ENCODE measurements at regions not wholly inside any gene's neighbourhood (a gene's known extent, or its start where the extent isn't known, plus 50 kb on each side); places are given as distances from the start of the nearest gene placed in this dataset.

GRCh38 chr12:31783556-31783955 is 54.7 kb upstream of the AMN1 start:
- intact Hi-C loops (cut with micrococcal nuclease; ENCODE audit: unreplicated experiment): no loop called here
- Mint-ChIP-seq H3K27ac (ENCODE audit: unreplicated experiment) (no peak overlapping the region), H3K9me3 (ENCODE audit: unreplicated experiment) (peaks cover 22% of the 10 kb centered on the region), H3K4me3 (ENCODE audit: unreplicated experiment) (no peak overlapping the region), H3K27me3 (ENCODE audit: insufficient read depth, unreplicated experiment) (no peaks in the 10 kb centered on the region), H3K36me3 (ENCODE audit: insufficient read depth, unreplicated experiment) (no peaks in the 10 kb centered on the region), H3K4me1 (ENCODE audit: low read depth, unreplicated experiment) (peaks cover 7% of the 10 kb centered on the region)
- POLR2A ChIA-PET: no interaction called here
- CTCF ChIA-PET: no interaction called here
- no peak overlapping the region for H3K4me3 ChIP-seq (ENCODE audit: low read depth, low read length)
- no peak for TF ChIP-seq CTCF (IDR thresholded peaks at IDR 0.05; ENCODE audit: insufficient read depth in 1 of 2, low read depth in 1 of 2, low read length in 1 of 2, severe bottlenecking in 1 of 2, unreplicated experiment in 1 of 2)
- H3K9me3 ChIP-seq: peaks cover 21% of the 10 kb centered on the region
- no peaks in the 10 kb centered on the region for H3K27me3 ChIP-seq (replicated peaks; ENCODE audit: control insufficient read depth, insufficient read depth, low read length)
- peaks cover 17% of the 10 kb centered on the region for H3K4me1 ChIP-seq
- no peak for DNase-seq
- no peaks in the 10 kb centered on the region for H3K36me3 ChIP-seq (ENCODE audit: control insufficient read depth, insufficient read depth, low read length)
- BruUV-seq (replicated peaks): no TSS peak

- peaks cover 21% of the 10 kb centered on the region for H3K9me3 ChIP-seq
- Mint-ChIP-seq H3K27me3 (ENCODE audit: insufficient read depth, unreplicated experiment) (no peaks in the 10 kb centered on the region), H3K9me3 (ENCODE audit: unreplicated experiment) (peaks cover 22% of the 10 kb centered on the region), H3K36me3 (ENCODE audit: insufficient read depth, unreplicated experiment) (no peaks in the 10 kb centered on the region), H3K27ac (ENCODE audit: unreplicated experiment) (no peak overlapping the region), H3K4me1 (ENCODE audit: low read depth, unreplicated experiment) (peaks cover 7% of the 10 kb centered on the region), H3K4me3 (ENCODE audit: unreplicated experiment) (no peak overlapping the region)
- no peaks in the 10 kb centered on the region for H3K36me3 ChIP-seq (ENCODE audit: control insufficient read depth, insufficient read depth, low read length)
- TF ChIP-seq CTCF (IDR thresholded peaks at IDR 0.05; ENCODE audit: insufficient read depth in 1 of 2, low read depth in 1 of 2, low read length in 1 of 2, severe bottlenecking in 1 of 2, unreplicated experiment in 1 of 2): no peak
- ChIA-PET CTCF (no interaction called here), POLR2A (no interaction called here)
- H3K4me3 ChIP-seq (ENCODE audit: low read depth, low read length): no peak overlapping the region
- intact Hi-C loops (cut with micrococcal nuclease; ENCODE audit: unreplicated experiment): no loop called here
- H3K27me3 ChIP-seq (replicated peaks; ENCODE audit: control insufficient read depth, insufficient read depth, low read length): no peaks in the 10 kb centered on the region
- H3K4me1 ChIP-seq: peaks cover 17% of the 10 kb centered on the region
- no peak for DNase-seq
- no TSS peak for BruUV-seq (replicated peaks)
Observed at GRCh38 chr12:31781894-31782540, 53.2 kb upstream of the AMN1 start.

GRCh38 chr12:31780096-31780495 is 51.3 kb upstream of the AMN1 start:
- intact Hi-C loops (cut with micrococcal nuclease; ENCODE audit: unreplicated experiment): no loop called here
- Mint-ChIP-seq H3K4me3 (ENCODE audit: unreplicated experiment) (no peak overlapping the region), H3K4me1 (ENCODE audit: low read depth, unreplicated experiment) (peaks cover 7% of the 10 kb centered on the region), H3K27ac (ENCODE audit: unreplicated experiment) (no peak overlapping the region), H3K36me3 (ENCODE audit: insufficient read depth, unreplicated experiment) (no peaks in the 10 kb centered on the region), H3K9me3 (ENCODE audit: unreplicated experiment) (peaks cover 30% of the 10 kb centered on the region), H3K27me3 (ENCODE audit: insufficient read depth, unreplicated experiment) (no peaks in the 10 kb centered on the region)
- no peak overlapping the region for H3K4me3 ChIP-seq (ENCODE audit: low read depth, low read length)
- ChIA-PET POLR2A (no interaction called here), CTCF (no interaction called here)
- TF ChIP-seq CTCF (IDR thresholded peaks at IDR 0.05; ENCODE audit: insufficient read depth in 1 of 2, low read depth in 1 of 2, low read length in 1 of 2, severe bottlenecking in 1 of 2, unreplicated experiment in 1 of 2): no peak
- no peaks in the 10 kb centered on the region for H3K27me3 ChIP-seq (replicated peaks; ENCODE audit: control insufficient read depth, insufficient read depth, low read length)
- no TSS peak for BruUV-seq (replicated peaks)
- no peak for DNase-seq
- no peaks in the 10 kb centered on the region for H3K36me3 ChIP-seq (ENCODE audit: control insufficient read depth, insufficient read depth, low read length)
- H3K9me3 ChIP-seq: peaks cover 18% of the 10 kb centered on the region
- peaks cover 17% of the 10 kb centered on the region for H3K4me1 ChIP-seq
